ENCODE measurements at regions not wholly inside any gene's neighbourhood (a gene's known extent, or its start where the extent isn't known, plus 50 kb on each side); places are given as distances from the start of the nearest gene placed in this dataset.
A peak's percentile ranks its signal among the peaks of the same experiment; 100 is the strongest.

DNA sequence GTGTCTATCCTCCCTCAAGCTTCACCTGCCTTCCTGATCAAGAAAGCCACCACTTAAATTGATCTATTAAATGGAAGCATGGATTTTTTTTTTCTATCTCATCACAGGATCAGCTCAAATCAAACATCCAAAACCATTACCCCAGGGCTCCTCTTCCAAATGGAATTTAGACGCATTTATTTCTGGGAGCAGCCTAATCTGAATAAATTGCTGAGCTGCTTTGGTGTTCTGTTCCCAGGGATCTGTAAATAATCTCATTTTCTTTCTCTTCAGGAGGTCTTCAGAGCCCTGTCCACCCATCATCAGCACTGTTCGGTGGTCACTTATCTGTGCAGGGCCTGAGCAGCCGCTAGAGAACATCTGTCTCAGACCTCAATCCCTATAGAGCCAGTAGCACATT is 695.4 kb upstream of the TMEM132C start:
- peaks cover 5% of the 10 kb centered on the region; the same call in 1 of the 2 replicates for H3K9me3 ChIP-seq (ENCODE audit: control insufficient read depth, insufficient read depth, low read length)
- no peak overlapping the region for H3K4me3 ChIP-seq (ENCODE audit: low read depth, low read length)
- CTCF ChIA-PET, result no interaction called here
- no peak for DNase-seq (ENCODE audit: low read depth, low spot score)
- no peak overlapping the region for H3K27ac ChIP-seq (ENCODE audit: low read depth, low read length)
- H3K27me3 ChIP-seq (ENCODE audit: control insufficient read depth, insufficient read depth, low read length), result no peaks in the 10 kb centered on the region
- POLR2A ChIA-PET, result interaction anchor here (0.7 kb wide), 1 partner anchor 95 kb away, joined by 3 read pairs; no protein-coding TSS in a partner anchor
- TF ChIP-seq, protein P1, sequence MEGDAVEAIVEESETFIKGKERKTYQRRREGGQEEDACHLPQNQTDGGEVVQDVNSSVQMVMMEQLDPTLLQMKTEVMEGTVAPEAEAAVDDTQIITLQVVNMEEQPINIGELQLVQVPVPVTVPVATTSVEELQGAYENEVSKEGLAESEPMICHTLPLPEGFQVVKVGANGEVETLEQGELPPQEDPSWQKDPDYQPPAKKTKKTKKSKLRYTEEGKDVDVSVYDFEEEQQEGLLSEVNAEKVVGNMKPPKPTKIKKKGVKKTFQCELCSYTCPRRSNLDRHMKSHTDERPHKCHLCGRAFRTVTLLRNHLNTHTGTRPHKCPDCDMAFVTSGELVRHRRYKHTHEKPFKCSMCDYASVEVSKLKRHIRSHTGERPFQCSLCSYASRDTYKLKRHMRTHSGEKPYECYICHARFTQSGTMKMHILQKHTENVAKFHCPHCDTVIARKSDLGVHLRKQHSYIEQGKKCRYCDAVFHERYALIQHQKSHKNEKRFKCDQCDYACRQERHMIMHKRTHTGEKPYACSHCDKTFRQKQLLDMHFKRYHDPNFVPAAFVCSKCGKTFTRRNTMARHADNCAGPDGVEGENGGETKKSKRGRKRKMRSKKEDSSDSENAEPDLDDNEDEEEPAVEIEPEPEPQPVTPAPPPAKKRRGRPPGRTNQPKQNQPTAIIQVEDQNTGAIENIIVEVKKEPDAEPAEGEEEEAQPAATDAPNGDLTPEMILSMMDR (IDR thresholded peaks at IDR 0.05; ENCODE audit: low read depth, low read length), result no peak

DNA sequence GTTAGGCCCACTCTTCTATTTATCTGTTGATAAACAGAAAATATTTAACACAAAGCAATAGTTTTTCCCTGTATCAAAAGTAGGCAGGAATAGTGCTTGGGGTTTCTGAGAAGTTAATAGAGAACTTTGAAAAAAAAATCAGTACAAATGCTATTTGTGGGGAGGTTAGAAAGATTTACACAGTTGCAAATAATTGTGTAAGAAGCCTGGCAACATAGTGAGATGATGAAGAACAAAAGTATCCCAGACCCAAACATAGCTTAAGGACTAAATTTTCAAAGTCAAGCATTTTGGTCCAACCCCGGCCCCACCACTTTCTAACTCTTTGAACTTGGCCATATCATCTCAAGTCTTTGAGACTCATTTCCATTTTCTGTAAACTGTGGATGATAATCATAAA is 687.5 kb upstream of the TMEM132C start:
- POLR2A ChIA-PET, result no interaction called here
- TF ChIP-seq, protein P1 (IDR thresholded peaks at IDR 0.05; ENCODE audit: low read depth, low read length), result no peak
- H3K9me3 ChIP-seq (ENCODE audit: control insufficient read depth, insufficient read depth, low read length), result peaks cover 11% of the 10 kb centered on the region; the same call in 1 of the 2 replicates
- no peak for DNase-seq (ENCODE audit: low read depth, low spot score)
- CTCF ChIA-PET, result no interaction called here
- no peak overlapping the region for H3K4me3 ChIP-seq (ENCODE audit: low read depth, low read length)
- H3K27me3 ChIP-seq (ENCODE audit: control insufficient read depth, insufficient read depth, low read length), result no peaks in the 10 kb centered on the region
- H3K27ac ChIP-seq (ENCODE audit: low read depth, low read length), result no peak overlapping the region

DNA sequence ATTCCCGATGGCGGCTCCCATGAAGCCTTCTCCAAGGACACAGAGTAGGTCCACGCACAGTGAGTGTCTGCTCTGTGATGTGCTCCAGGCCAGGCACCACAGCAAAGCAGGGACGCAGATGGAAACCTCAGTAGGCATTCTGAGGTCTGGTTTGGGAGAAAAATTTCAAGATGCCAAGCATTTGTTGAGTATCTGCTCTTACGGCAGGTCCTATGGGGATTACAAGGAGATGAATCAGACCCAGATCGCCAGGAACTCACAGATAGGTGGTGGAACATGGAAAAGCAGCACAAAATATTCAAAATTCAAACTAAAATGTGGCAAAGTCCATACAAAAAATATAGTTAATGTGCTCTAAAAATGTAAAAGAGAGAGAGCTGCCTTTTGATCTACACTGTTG is 684.9 kb upstream of the TMEM132C start:
- H3K9me3 ChIP-seq (ENCODE audit: control insufficient read depth, insufficient read depth, low read length), result peaks cover 9% of the 10 kb centered on the region; the same call in 1 of the 2 replicates
- TF ChIP-seq, protein P1 (IDR thresholded peaks at IDR 0.05; ENCODE audit: low read depth, low read length), result no peak
- no peak overlapping the region for H3K4me3 ChIP-seq (ENCODE audit: low read depth, low read length)
- DNase-seq (ENCODE audit: low read depth, low spot score), result no peak
- no peaks in the 10 kb centered on the region for H3K27me3 ChIP-seq (ENCODE audit: control insufficient read depth, insufficient read depth, low read length)
- POLR2A ChIA-PET, result no interaction called here
- CTCF ChIA-PET, result no interaction called here
- H3K27ac ChIP-seq (ENCODE audit: low read depth, low read length), result no peak overlapping the region

DNA sequence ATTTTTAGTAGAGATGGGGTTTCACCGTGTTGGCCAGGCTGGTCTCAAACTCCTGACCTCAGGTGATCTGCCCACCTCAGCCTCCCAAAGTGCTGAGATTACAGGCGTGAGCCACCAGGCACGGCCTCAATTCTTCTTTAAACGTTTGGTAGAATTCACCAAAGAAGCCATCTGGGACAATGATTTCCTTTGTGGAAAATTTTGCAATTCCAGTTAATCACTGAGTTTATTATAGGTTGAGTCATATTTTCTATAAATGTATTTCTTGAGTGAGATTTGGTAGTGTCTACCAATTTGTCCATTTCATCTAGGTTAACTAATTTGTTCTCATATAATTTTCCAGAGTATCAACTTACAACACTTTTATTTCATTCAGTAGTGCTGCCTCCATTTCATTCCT is 683.9 kb upstream of the TMEM132C start:
- TF ChIP-seq, protein P1 (IDR thresholded peaks at IDR 0.05; ENCODE audit: low read depth, low read length), result no peak
- Histone ChIP-seq H3K9me3 (ENCODE audit: control insufficient read depth, insufficient read depth, low read length) (peaks cover 9% of the 10 kb centered on the region; the same call in 1 of the 2 replicates), H3K4me3 (ENCODE audit: low read depth, low read length) (no peak overlapping the region), H3K27me3 (ENCODE audit: control insufficient read depth, insufficient read depth, low read length) (no peaks in the 10 kb centered on the region), H3K27ac (ENCODE audit: low read depth, low read length) (no peak overlapping the region)
- CTCF ChIA-PET, result interaction anchor here (0.9 kb wide), 1 partner anchor 95 kb away, joined by 3 read pairs; no protein-coding TSS in a partner anchor
- POLR2A ChIA-PET, result no interaction called here
- no peak for DNase-seq (ENCODE audit: low read depth, low spot score)

DNA sequence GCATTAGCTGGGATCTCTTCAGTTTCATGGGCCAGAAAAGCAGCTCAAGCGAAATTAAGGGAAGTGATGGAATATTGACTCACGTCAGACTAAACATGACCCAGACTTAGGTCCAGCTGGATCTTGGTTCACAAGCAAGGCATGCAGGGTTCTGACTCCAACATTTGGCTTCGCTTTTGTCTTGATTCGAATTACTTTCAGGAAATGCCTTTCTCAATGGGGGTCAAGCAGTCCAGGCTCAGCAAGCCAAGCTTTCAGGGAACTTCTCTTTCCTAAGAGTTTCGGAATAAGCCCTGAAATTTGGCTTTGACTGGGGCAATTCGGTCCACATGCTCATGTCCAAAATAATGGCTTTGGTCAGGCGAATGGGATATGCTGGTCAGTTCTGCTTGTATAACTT is 678.7 kb upstream of the TMEM132C start:
- TF ChIP-seq, protein P1 (IDR thresholded peaks at IDR 0.05; ENCODE audit: low read depth, low read length), result no peak
- H3K27me3 ChIP-seq (ENCODE audit: control insufficient read depth, insufficient read depth, low read length), result no peaks in the 10 kb centered on the region
- ChIA-PET CTCF (no interaction called here), POLR2A (interaction anchor here (0.6 kb wide), 1 partner anchor 205 kb away, joined by 3 read pairs; no protein-coding TSS in a partner anchor)
- peak; percentile 51 for DNase-seq (ENCODE audit: low read depth, low spot score)
- no peak overlapping the region for H3K27ac ChIP-seq (ENCODE audit: low read depth, low read length)
- peaks cover 3% of the 10 kb centered on the region; the same call in 1 of the 2 replicates for H3K9me3 ChIP-seq (ENCODE audit: control insufficient read depth, insufficient read depth, low read length)
- H3K4me3 ChIP-seq (ENCODE audit: low read depth, low read length), result no peak overlapping the region
